Glomerular visceral epithelial cell (primary cell): ENCODE measurements at regions not wholly inside any gene's neighbourhood (a gene's known extent, or its start where the extent isn't known, plus 50 kb on each side); places are given as distances from the start of the nearest gene placed in this dataset.
"Not testable (repeated sequence)": the region's sequence is repeated elsewhere in the genome, so short reads cannot be mapped to it uniquely, and the experiment has no call there.

Source experiments
- DNase-seq: peaks from one replicate; pipeline ENCODE4 v3.0.0-alpha.2; 2016; ENCODE audit errors: extremely low spot score

DNA sequence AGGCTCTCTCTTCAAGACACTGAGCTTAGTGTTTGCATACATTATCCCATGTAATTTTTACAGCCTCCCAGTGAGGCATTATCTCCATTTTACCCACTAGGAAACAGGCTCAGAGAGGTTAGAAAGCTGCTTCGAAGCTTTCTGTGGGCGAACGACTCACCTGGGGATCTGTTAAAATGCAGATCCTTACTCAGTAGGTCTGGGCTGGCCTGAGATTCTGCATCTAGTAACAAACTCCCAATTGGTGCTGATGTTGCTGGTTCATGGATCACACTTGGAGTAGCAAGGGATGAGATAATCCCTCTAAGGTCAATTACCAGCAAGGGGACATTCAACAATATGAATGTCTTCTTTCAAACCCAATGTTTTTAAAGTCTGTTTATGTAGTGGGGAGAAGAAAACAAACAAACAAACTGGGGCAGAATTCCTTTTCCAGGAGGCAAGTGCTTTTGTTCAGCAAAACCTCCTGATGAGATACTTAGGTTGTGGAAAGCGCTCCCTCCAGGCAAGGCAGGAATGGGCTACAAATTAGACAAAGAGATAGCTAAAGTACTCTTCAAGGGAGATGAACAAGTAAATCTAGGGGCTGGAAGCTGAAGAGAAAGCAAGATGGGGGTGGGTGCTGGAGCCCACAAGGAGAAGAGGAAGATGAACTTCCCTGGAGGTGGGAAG lies 311.9 kb downstream of the SHQ1 start:
- DNase-seq: no peak

DNA sequence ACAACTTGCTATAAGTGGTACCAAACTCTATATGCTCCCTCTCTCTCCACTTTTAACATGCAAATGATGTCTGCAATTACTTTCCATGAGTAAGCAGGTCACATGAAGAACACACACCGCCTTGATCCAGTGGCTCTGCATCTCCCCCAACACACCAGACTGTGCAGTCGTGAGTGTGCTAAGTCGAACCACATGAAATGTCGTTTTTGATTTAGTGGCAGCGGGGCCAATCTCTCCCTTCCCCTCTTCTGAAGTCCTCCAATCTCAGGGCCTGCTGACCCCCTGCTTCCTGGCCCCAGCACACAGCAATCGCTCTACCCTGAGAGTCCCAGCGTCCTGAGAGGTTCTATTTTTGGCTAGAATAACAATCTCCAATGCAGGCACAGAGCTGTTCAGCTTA lies 312.5 kb downstream of the SHQ1 start:
- DNase-seq: no peak

DNA sequence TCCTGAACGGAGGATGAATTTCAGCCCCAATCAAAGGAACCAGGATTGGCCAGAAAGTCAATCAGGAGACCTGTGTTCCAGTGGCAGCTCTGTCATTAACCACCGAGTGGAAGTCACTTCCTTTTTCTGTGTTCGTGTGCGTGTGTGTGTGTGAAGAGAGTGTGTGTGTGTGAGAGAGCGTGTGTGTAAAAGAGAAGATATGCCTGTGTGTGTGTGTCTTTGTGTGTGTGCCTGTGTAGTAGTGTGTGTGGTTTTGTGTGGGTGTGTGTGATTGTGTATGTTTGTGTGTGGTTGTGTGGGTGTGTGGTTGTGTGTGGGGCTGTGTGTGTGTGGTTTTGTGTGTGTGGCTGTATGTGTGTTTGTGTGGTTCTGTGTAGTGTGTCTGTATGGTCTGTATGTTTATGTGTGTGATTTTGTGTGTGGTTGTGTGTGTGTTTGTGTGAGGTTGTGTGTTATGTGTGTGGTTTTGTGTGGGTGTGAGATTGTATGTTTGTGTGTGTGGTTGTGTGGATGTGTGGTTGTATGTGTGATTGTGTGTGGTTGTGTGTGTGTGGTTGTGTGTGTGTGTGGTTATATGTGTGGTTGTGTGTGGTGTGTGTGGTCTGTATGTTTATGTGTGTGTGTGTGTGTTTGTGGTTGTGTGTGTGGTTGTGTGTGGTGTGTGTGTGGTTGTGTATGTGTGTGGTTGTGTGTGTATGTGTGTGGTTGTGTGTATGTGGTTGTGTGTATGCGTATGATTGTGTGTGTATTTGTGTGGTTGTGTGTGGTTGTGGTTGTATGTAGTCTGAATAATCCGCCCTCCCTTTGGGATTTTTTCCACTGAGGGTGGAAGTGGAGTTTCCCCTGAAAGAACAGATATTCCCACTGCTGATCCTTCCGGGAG lies 314.4 kb downstream of the SHQ1 start:
- DNase-seq: no peak

DNA sequence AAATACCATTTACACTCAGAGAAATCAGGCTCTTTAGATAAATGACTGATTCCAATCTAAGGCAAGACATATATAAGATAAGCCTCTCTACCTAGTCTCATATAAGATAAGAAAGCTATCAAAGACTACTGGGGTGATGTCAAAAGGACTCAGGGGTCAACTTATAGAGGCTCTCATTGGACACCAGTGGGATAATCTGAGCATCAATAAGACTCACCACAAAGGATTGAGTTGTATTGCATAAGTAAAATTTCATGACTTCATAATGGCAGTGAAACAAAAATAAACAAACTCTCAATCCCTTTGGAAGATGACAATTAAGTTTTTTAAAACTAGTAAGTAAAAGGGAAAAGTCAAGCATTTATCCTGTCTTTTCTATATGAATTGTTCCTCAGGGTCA lies 317.8 kb downstream of the SHQ1 start:
- no peak for DNase-seq

DNA sequence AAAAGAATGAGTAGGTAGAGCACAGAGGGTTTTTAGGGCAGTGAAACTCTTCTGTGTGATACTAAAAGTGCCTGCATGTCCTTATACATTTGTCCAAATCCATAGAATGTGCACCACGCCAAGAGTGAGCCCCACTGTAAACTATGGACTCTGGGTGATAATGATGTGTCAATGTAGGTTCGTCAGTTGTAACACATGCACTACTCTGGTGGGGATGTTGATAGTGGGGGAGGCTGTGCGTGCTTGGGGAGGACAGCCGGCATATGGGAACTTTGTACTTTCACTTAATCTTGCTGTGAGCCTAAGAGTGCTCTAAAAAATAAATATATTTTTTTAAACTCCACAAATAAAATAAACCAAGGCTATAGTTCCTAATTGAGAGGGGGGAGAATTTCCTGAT lies 319.2 kb downstream of the SHQ1 start:
- DNase-seq: no peak

DNA sequence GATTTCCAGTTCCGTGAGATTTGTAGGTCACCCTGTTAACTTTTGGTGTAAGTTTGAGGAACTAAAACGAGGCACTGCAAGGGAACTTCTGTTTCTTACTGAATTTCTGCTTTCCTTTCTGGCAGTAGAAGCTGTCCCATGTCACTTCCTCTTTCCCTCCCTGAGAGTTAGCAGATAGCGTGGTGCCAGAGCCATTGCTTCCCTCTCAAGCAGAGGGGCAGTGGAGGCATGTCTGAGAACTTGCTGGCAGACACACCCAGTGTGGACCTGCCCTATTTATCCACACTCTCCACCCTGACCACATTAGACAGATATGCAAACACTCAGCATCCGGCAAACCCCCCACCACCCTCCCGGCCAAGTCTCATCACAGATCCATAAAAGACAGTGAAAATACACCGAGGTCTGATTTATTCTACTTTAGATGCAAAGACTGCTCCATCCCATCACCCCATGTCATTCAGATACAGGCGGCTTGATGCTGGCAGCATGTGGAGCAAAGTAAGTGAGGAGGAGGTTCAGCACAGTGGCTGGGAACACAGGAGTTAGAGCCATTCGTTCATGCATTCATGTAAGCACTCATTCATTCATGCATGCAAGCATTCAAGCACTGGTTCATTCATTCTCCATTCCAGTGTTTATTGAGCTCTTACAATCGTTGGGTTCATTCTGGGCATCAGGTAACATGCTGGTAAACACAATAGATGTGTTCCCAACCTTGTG lies 324.7 kb downstream of the SHQ1 start:
- DNase-seq: no peak

DNA sequence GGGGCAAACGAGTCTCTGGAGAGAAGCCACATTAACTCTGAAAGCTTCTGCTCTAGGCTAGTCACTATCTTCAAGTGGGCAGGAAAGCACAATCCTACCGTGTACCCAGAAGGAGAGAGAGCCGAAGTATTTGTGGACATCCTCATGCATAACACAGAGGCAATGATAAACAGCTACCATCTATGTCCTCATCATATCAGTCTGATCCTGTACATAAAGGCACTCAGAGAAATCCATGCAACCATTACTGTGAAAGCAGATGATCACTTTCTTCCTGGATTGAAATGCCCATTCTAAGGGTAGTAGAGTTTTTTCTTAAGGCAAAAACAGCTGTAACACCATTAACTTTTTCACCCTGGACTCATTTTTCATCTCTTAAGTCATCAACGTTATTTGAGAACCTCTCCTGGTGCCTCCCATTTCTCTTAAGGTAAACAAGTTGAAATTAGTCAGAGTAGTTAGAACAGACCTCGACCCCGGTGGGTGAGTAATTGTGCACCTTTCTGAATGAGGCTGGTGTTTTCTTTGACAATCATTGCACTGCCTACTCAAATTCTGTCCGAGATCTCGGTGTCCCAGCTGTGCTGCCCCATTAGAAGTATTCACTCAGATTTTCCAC lies 327.4 kb downstream of the SHQ1 start:
- peak; percentile 26 for DNase-seq

DNA sequence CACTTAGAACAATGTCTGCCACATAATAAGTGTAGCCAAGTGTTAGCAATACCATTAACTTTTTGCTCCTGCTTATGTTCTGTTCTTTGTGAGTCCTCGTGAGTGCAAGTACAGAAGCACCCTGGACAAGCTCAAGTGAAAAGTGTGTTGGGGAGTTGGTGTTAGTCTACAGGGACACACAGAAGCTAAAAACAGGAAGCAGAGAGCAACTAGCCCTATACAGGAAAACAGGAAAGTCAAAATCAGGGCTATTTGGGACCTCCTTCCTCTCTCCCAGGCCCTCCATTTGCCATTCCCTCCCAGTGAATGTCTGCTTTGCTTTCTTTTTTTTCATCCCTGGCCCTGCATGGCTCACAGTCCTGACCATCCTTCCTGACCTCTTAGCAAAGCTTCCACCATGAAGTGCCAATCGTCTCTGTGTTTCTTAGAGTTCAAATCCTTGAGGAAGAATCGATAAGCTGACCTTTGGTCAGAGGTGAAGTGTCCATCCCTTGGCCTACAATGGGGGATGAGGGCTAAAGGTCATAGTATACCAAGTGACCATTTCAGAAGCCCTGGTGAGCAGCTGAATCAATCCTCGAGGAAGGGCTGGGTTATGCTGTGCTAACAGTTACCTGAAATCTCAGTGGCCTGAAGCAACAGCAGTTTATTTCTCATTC lies 328.2 kb downstream of the SHQ1 start:
- no peak for DNase-seq

DNA sequence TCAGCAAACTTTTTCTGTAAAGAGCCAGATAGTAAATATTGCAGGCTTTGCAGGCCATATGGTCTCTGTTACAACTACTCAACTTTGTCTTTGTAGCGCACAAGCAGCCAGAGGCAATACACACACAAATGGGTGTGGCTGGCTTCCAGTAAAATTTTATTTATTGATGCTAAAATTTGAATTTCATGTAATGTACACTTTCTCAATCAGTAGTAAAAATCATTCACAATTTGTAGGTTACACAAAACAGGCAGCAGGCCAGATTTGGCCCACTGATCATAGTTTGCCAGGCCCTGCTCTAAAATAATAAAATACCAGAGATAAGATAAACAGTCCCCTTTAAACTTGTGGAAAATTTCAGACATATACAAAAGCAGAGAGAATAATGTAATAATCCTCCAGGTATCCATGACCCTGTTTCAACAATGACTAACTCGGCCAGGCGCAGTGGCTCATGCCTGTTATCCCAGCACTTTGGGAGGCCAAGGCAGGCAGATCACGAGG lies 330.3 kb downstream of the SHQ1 start:
- no peak for DNase-seq

DNA sequence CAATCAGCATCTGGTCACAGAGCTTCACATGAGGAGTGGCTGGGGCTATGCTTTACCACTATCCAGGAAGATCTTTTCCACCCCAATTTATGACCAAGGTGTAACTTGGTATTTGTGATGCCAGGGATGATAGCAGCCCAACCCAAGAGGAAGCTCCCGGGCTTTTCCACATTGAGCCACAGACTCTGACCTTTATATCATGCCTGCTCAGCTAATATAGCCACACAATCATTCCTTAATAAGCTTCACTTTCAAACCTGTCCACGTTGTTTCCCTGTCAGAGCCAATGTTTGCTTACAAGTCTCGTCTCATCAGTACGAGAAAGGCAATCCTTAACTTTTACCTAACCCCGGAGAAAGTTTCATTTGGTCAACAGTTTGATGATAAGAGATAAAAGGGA lies 330.9 kb downstream of the SHQ1 start:
- no peak for DNase-seq

DNA sequence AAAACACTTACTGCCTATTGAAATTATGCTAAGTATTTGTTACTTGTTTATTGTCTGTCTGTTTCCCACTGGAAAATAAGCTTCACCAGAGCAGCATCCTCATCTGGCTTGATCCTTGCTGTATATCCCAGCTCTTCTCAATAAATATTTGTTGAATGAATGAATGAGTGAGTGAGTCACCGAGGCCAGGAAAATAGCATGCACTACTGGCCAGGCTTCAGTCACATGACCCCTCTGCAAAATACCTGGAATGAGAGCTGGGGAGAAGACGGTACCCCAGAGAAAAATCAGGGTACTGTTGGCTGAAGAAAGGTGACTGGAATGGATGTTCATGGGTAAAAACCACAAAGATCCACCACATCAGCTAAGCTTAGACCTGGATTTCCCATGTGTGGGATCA lies 331.9 kb downstream of the SHQ1 start:
- DNase-seq: no peak

DNA sequence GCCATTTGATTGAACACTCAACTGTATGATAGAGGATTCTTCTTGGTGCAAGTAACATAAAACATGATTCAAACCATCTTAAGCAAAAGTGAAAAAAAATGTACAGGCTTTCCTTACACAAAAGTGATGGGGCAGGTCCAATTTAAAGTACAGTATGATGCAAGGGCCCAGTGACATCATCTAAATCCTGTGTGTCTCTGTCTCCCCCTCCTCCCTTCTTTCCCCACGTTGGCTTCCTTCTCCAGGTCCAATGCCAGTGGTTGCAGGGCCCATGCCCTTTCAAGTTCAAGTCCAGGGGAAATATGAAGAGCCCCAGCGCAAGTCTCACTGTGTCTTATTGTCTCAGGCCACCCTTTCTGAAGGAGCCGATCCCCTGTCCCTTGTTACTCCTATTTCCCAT lies 332.3 kb downstream of the SHQ1 start:
- no peak for DNase-seq

DNA sequence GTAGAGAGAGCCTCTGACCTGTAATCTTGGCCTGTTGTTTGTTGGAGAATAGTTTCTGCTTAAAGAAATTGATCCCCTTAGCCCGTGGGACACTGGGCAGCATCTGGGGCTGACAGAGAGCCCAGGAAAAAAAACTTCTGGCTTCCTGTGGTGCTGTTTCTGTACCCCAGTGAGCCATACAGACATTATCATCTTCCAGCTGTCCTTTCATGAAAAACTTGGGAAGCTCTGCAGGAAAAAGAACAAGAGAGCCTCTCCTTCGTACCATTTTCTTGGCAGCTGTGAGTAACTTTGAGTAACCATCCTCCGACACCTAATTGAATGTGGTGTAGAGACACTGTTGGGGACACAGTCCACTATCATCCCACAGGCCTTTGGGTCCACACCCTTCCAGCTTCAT lies 333.0 kb downstream of the SHQ1 start:
- DNase-seq: no peak

DNA sequence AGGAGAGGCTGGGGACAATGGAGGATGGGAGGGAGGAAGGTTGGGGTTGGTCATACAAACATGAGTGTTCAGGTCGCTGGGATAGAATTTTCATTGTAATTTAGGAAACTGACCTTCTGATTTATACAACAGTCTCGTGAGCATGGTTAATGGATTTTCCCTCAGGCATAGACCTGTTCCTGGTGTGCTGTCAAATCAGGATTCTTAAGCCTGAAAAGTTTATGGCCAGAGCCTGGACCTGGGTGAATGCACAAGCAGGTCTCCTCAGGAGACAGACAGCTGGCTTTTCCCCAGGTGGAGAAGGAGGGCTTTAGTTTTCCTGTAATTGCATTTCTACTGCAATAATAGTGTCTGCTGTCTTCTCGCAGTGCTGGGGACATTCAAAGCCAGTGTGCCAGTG lies 338.0 kb downstream of the SHQ1 start:
- no peak for DNase-seq

DNA sequence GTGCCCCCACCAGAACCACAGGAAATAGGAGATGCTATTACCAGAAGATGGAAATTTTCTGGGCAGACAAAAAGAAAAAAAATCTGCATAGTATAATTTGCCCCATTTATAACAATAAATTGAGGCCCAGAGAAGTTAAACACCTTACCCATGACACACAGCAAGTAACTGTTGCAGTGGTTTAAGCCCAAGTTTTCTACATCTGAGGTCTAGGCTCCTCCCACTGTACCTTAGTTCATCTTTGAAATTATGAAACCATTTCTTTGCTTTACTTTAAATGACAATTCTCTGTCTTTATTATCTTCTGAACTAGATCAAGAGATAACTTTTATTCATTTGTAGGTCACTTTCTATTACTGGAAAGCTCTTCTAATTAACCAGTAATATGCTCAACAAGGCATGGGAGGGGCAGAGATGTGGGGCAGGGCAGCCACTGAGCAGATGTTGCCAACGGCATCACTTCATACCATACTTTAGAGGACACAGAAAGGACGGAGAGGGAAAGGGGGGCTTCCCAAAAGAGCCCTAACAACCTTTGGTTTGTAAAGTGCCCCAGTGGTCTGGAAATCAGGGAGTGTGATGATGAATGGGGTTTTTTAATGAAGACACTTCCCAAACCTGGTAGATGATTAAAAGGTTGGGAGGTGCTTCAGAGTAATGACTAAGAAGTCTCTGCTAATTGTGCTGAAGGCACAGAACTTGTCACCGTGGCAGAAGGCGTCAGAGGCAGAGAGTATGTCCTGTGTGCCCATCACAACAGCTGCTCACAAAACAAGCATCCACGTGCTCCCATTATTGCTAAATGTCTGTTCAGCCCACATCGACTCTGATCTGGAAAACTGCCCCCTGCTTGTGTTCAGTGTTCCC lies 342.5 kb downstream of the SHQ1 start:
- no peak for DNase-seq

DNA sequence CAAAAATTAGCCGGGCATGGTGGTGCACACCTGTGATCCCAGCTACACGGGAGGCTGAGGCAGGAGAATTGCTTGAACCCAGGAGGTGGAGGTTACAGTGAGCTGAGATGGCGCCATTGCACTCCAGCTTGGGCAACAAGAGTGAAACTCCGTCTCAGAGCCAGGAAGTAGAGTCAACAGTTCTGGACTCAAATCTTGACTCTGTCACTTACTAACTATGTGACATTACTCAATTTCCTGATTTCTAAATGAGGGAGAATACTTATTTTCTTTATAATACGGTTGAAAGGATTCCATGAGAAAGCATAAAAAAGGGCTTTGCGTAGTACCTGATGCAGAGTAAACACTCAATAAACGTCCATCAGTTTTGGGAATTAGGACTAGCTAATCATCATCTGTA lies 350.7 kb downstream of the SHQ1 start:
- not testable (repeated sequence) for DNase-seq

DNA sequence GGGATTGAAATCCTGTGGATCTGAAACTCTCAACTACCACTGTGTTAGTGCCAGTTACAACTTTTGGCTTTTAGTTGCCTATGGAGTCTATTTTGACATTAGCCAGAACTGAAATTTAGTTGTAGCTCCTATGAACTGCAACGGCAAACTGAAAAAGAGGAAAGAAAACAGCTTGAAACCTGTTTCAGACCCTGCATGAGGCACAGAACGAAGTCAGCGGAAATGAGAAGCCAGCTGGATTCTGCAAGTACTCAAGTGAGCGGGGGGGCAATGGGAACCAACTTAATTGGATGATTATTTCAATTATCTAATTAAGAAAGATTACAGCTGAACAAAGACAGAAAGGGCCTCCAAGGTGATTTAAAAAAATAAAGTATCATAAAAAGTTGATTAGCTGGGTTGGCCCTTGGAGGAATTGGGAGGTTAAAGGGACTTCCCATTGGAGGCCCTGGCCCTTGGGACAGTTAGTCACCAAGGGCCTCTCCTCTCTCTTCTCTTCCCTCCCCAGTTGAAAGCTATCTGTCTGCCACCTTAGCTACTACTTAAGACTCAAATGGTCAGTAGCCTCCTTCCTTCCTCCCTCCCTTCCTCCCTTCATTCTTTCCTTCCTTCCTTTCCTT lies 352.1 kb downstream of the SHQ1 start:
- no peak for DNase-seq

DNA sequence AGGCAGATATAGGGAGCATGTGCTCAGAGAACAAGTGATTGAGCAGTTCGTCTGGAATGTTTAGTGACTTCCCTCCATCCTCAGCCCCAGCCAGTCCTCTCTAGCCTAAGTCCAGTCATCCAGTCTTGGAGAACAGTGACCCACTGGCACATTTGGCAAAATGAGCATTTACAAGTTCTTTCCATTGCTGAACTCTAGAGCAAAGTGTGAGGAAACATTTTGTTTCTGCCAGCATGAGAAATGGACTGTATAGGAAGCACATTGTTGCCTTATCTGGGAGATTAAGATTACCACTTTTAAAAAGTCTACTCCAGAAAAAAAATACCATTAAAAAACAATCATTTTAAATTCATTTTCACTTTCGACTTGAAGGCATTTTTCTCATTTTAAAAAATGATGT lies 353.6 kb downstream of the SHQ1 start:
- DNase-seq: no peak

DNA sequence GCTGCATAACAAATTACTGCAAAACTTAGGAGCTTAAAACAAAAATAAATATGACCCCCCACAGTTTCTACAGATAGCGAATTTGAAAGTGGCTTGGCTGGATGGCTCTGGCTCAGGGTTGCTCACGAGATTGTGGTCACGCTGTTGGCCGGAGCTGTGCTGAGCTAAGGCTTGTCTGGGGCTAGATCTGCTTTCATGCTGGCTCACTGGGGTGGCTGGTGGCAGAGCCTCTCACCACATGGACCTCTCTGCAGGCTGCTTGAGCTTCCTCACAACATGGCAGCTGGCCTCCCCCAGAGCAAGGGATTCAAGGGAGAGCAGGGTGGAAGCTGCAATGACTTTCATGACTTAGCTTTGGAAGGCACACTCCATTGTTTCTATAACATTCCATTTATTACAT lies 354.1 kb downstream of the SHQ1 start:
- DNase-seq: no peak

DNA sequence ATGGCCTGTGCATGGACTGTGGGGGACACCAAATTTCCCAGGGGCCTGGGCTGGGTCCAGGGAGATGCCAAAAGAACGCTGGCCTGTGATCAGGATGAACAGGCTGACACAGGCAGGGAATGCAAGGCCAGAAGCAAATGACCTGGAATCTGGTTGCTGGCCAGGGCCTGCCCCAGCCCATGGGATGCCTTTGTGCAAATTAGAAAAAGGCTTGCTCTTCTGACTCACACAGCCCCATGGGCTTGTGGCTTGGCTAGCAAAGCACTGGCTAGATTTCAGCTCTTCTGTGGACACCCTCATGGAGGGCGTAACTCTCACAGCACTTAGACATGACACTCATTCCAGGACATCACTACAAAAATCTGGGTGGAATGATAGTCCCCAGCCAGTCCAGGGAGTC lies 356.0 kb downstream of the SHQ1 start:
- peak; percentile 89 for DNase-seq
